Neuronal stem cell (in vitro differentiated cells): ENCODE measurements at regions not wholly inside any gene's neighbourhood (a gene's known extent, or its start where the extent isn't known, plus 50 kb on each side); places are given as distances from the start of the nearest gene placed in this dataset.

Source experiments
- DNase-seq: peaks from one replicate; pipeline ENCODE4 v3.0.0-alpha.2; 2013; ENCODE audit warnings: low spot score
- H2AFZ ChIP-seq: one replicate; pipeline ENCODE4 v1.6.1; 2013; ENCODE audit warnings: mild to moderate bottlenecking, low read length, inconsistent platforms
- H2AK5ac ChIP-seq: 2 replicates; pipeline ENCODE4 v1.6.1; 2013; ENCODE audit warnings: low read depth, mild to moderate bottlenecking, inconsistent platforms, low read length, moderate library complexity, mixed read lengths
- H2BK120ac ChIP-seq: 2 replicates; pipeline ENCODE4 v1.6.1; 2013; ENCODE audit warnings: low read depth, mild to moderate bottlenecking, inconsistent platforms, low read length, moderate library complexity, mixed read lengths
- H2BK12ac ChIP-seq: one replicate; pipeline ENCODE4 v1.6.1; 2013; ENCODE audit warnings: low read length, inconsistent platforms
- H2BK15ac ChIP-seq: 2 replicates; pipeline ENCODE4 v1.6.1; 2013; ENCODE audit warnings: mild to moderate bottlenecking, low read length, inconsistent platforms, mixed read lengths
- H2BK5ac ChIP-seq: one replicate; pipeline ENCODE4 v1.6.1; 2013; ENCODE audit warnings: inconsistent platforms, mild to moderate bottlenecking, low read length, moderate library complexity
- H3K14ac ChIP-seq: one replicate; pipeline ENCODE4 v1.6.1; 2013; ENCODE audit warnings: low read length, inconsistent platforms
- H3K18ac ChIP-seq: 2 replicates; pipeline ENCODE4 v1.6.1; 2013; ENCODE audit warnings: low read length, inconsistent platforms
- H3K23ac ChIP-seq: 2 replicates; pipeline ENCODE4 v1.6.1; 2013; ENCODE audit warnings: low read depth, mild to moderate bottlenecking, mixed read lengths, low read length, inconsistent platforms; ENCODE audit not compliant: poor library complexity
- H3K27ac ChIP-seq: replicated peaks from 3 replicates; pipeline ENCODE4 v1.5.1; 2013; ENCODE audit warnings: low read length, inconsistent platforms
- H3K27me3 ChIP-seq, 3 experiments: 2 replicates each; pipeline ENCODE4 v1.6.1; 2013; ENCODE audit warnings: low read length in 3 of 3, mild to moderate bottlenecking in 2 of 3, inconsistent platforms in 1 of 3, low read depth in 1 of 3, mixed read lengths in 1 of 3, moderate library complexity in 1 of 3; ENCODE audit not compliant: control insufficient read depth in 3 of 3, insufficient read depth in 3 of 3
- H3K36me3 ChIP-seq, 2 donors: replicated peaks in 1 of 2; 2 replicates each; pipeline ENCODE4 v1.6.1; 2013; ENCODE audit warnings: low read length in 2 of 2; ENCODE audit not compliant: control insufficient read depth in 2 of 2, insufficient read depth in 2 of 2
- H3K4ac ChIP-seq: 2 replicates; pipeline ENCODE4 v1.6.1; 2013; ENCODE audit warnings: inconsistent platforms, mild to moderate bottlenecking, low read length, moderate library complexity
- H3K4me1 ChIP-seq, 2 donors: 1 replicate in 1 of 2; 2 replicates in 1 of 2; pipeline ENCODE4 v1.6.1; 2013; ENCODE audit warnings: low read length in 2 of 2, low read depth in 1 of 2; ENCODE audit not compliant: control insufficient read depth in 2 of 2, insufficient read depth in 1 of 2
- H3K4me2 ChIP-seq: one replicate; pipeline ENCODE4 v1.6.1; 2013; ENCODE audit warnings: mild to moderate bottlenecking, low read length, inconsistent platforms; ENCODE audit not compliant: insufficient read depth, poor library complexity, severe bottlenecking
- H3K4me3 ChIP-seq, 2 donors: 2 replicates each; pipeline ENCODE4 v1.5.1; 2013; ENCODE audit warnings: low read length in 2 of 2, mild to moderate bottlenecking in 2 of 2, inconsistent platforms in 1 of 2, moderate library complexity in 1 of 2
- H3K79me1 ChIP-seq: one replicate; pipeline ENCODE4 v1.6.1; 2013; ENCODE audit warnings: low read depth, mild to moderate bottlenecking, inconsistent platforms, low read length, moderate library complexity
- H3K9ac ChIP-seq: one replicate; pipeline ENCODE4 v1.6.1; 2013; ENCODE audit warnings: mild to moderate bottlenecking, low read depth, low read length, inconsistent platforms; ENCODE audit not compliant: poor library complexity
- H3K9me3 ChIP-seq, 2 donors: replicated peaks in 1 of 2; 2 replicates each; pipeline versions ENCODE3 to v1.6.1; 2013; ENCODE audit warnings: low read length in 2 of 2, mild to moderate bottlenecking in 2 of 2, inconsistent platforms in 1 of 2, low read depth in 1 of 2, mixed read lengths in 1 of 2, moderate library complexity in 1 of 2; ENCODE audit not compliant: control insufficient read depth in 2 of 2, insufficient read depth in 1 of 2
- H4K8ac ChIP-seq: one replicate; pipeline ENCODE4 v1.6.1; 2013; ENCODE audit warnings: low read depth, mild to moderate bottlenecking, inconsistent platforms, low read length, moderate library complexity
- H4K91ac ChIP-seq: one replicate; pipeline ENCODE4 v1.6.1; 2013; ENCODE audit warnings: low read length, low read depth, mild to moderate bottlenecking, inconsistent platforms; ENCODE audit not compliant: poor library complexity
- WGBS, 2 donors: extraction: QIAGEN DNeasy Blood & Tissue Kit; methylation state at CpG; one replicate each; pipeline ENCODE4 v1.1.7; 2013; ENCODE audit warnings: missing lambda C conversion rate in 2 of 2, mixed read lengths in 1 of 2; ENCODE audit not compliant: insufficient read length in 2 of 2, insufficient replicate concordance in 1 of 2; ENCODE audit errors: extremely low coverage in 2 of 2; 5-methylcytosine and 5-hydroxymethylcytosine counted together

GRCh38 chr17:10927712-10928111 is 89.8 kb upstream of the PIRT start:
- no peak overlapping the region for H2BK15ac ChIP-seq
- no peak overlapping the region for H3K14ac ChIP-seq
- no CpG with 5 or more reads among the region's 2 CpGs for WGBS, 2 donors

GRCh38 chr17:10920558-10921108 is 82.7 kb upstream of the PIRT start:
- H2BK120ac ChIP-seq, result no peak overlapping the region
- no peak overlapping the region for H4K91ac ChIP-seq
- H3K4me1 ChIP-seq, result no peaks in the 10 kb centered on the region
- no peak for DNase-seq
- no peak overlapping the region for H4K8ac ChIP-seq
- no peak overlapping the region for H3K18ac ChIP-seq
- no peaks in the 10 kb centered on the region for H3K79me1 ChIP-seq
- H2BK12ac ChIP-seq, result no peak overlapping the region
- H2BK5ac ChIP-seq, result no peak overlapping the region
- H3K14ac ChIP-seq, result no peak overlapping the region
- H3K23ac ChIP-seq, result no peak overlapping the region
- no peaks in the 10 kb centered on the region for H3K27me3 ChIP-seq
- no peak overlapping the region for H2AK5ac ChIP-seq
- no peaks in the 10 kb centered on the region for H3K36me3 ChIP-seq
- H3K4me3 ChIP-seq, result no peak overlapping the region
- no peaks in the 10 kb centered on the region for H3K9me3 ChIP-seq
- no peak overlapping the region for H3K27ac ChIP-seq
- no peak overlapping the region for H2BK15ac ChIP-seq
- H3K4me2 ChIP-seq, result no peak overlapping the region
- no peak overlapping the region for H2AFZ ChIP-seq
- WGBS, 2 donors, result no CpG with 5 or more reads among the region's 5 CpGs
- H3K4ac ChIP-seq, result no peak overlapping the region
- no peak overlapping the region for H3K9ac ChIP-seq

More at GRCh38 chr17:10927712-10928111, 89.8 kb upstream of the PIRT start:
- Histone ChIP-seq H2BK12ac (no peak overlapping the region), H3K23ac (no peak overlapping the region), H4K91ac (no peak overlapping the region), H3K36me3 (no peaks in the 10 kb centered on the region), H2AK5ac (no peak overlapping the region), H3K27me3 (no peaks in the 10 kb centered on the region), H3K27ac (no peak overlapping the region), H2AFZ (no peak overlapping the region), H2BK5ac (no peak overlapping the region), H3K18ac (no peak overlapping the region), H2BK120ac (no peak overlapping the region), H4K8ac (no peak overlapping the region), H3K79me1 (no peaks in the 10 kb centered on the region), H3K4me3 (no peak overlapping the region), H3K9ac (no peak overlapping the region), H3K4me2 (no peak overlapping the region), H3K9me3 (no peaks in the 10 kb centered on the region), H3K4ac (no peak overlapping the region), H3K4me1 (no peaks in the 10 kb centered on the region)
- no peak for DNase-seq

DNA sequence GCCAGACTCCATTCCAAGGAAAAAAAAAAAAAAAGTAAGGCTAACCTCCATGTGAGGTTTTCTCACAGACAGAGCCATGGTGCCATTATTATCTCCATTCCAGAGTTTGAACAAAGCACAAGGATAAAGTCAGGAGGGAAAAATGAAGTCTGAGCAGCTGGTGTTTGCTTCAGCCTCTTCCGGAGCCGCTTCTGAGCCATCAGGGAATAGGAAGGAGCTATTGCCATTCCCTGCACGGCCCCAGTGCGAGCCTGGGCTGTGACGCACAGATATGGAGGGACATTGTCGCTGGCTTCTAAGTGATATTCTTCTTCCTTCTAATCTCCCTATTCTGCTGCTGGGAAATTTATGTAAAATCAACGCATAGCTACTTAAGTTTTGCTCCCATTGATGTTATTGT is 69.5 kb upstream of the PIRT start:
- Histone ChIP-seq H3K9me3 (peaks cover 0 to 2% of the 10 kb centered on the region in 2 donors), H3K23ac (no peak overlapping the region), H2BK5ac (no peak overlapping the region), H3K27ac (no peak overlapping the region), H3K9ac (no peak overlapping the region), H4K8ac (no peak overlapping the region), H3K18ac (no peak overlapping the region), H2BK120ac (no peak overlapping the region), H2BK15ac (no peak overlapping the region), H3K4ac (no peak overlapping the region), H4K91ac (no peak overlapping the region), H3K79me1 (no peaks in the 10 kb centered on the region), H2AK5ac (no peak overlapping the region), H2BK12ac (no peak overlapping the region), H3K4me1 (no peaks in the 10 kb centered on the region), H3K36me3 (no peaks in the 10 kb centered on the region), H3K4me3 (no peak overlapping the region), H3K27me3 (no peaks in the 10 kb centered on the region), H3K4me2 (no peak overlapping the region), H2AFZ (no peak overlapping the region), H3K14ac (no peak overlapping the region)
- no peak for DNase-seq
- no CpG with 5 or more reads among the region's 7 CpGs for WGBS, 2 donors

DNA sequence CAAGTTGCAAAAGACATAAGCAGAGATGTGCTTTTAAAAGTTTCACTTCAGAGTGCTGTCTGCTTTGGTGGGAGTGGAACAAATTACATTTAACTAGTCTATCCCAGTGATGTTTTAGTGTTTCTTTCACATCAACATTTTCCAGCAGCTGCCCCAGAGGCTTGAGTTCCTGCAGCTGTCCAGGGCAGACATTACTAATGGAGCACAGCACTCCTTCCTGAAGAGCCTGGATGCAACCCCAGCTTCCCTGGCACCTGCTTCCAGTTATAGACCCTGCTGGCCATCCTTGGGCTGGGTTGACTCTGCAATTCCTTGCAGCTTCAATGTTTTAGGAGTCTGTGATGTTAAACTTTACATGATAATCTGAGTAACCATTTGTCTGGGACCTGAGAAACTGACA is 61.4 kb upstream of the PIRT start:
- Histone ChIP-seq H3K27ac (no peak overlapping the region), H2AFZ (no peak overlapping the region), H4K91ac (no peak overlapping the region), H2AK5ac (no peak overlapping the region), H2BK12ac (no peak overlapping the region), H3K23ac (no peak overlapping the region), H3K4me2 (no peak overlapping the region), H4K8ac (no peak overlapping the region), H3K9me3 (no peaks in the 10 kb centered on the region), H2BK15ac (no peak overlapping the region), H3K4me1 (no peaks in the 10 kb centered on the region), H3K4me3 (no peak overlapping the region), H3K4ac (no peak overlapping the region), H3K36me3 (no peaks in the 10 kb centered on the region), H2BK5ac (no peak overlapping the region), H3K79me1 (no peaks in the 10 kb centered on the region), H3K9ac (no peak overlapping the region), H2BK120ac (no peak overlapping the region), H3K27me3 (no peaks in the 10 kb centered on the region), H3K14ac (no peak overlapping the region), H3K18ac (no peak overlapping the region)
- no peak for DNase-seq
